ENCODE measurements at regions not wholly inside any gene's neighbourhood (a gene's known extent, or its start where the extent isn't known, plus 50 kb on each side); places are given as distances from the start of the nearest gene placed in this dataset.

GRCh38 chrX:82029571-82030218, 827.8 kb downstream of the SH3BGRL start:
- TF ChIP-seq CTCF (conservative IDR thresholded peaks at IDR 0.05 in 1 of 2, IDR thresholded peaks at IDR 0.05 in 1 of 2; ENCODE audit: extremely low read depth in 1 of 2, insufficient read depth in 1 of 2, low read depth in 1 of 2, low read length in 2 of 2): no peak
- TF ChIP-seq EZH2 (IDR thresholded peaks at IDR 0.05; ENCODE audit: borderline replicate concordance, low read length): no peak

All from mammary epithelial cell (primary cell).